Vagina (tissue), 2 donors: ENCODE measurements at regions not wholly inside any gene's neighbourhood (a gene's known extent, or its start where the extent isn't known, plus 50 kb on each side); places are given as distances from the start of the nearest gene placed in this dataset.

Experiments
- DNase-seq, 2 donors: peaks; one replicate each; pipeline ENCODE4 v3.0.0-alpha.2; 2017; ENCODE audit errors: extremely low spot score in 2 of 2
- H3K27ac ChIP-seq: fragments of 200-600 bp; sonication (generic); one replicate; pipeline ENCODE4 v1.5.1; 2019
- H3K27me3 ChIP-seq: fragments of 200-600 bp; sonication (generic); one replicate; pipeline ENCODE4 v1.5.1; 2019
- H3K36me3 ChIP-seq, 2 donors: fragments of 200-600 bp; sonication (generic); one replicate each; pipeline ENCODE4 v1.5.1; 2017 to 2019
- H3K4me1 ChIP-seq: fragments of 200-600 bp; sonication (generic); one replicate; pipeline ENCODE4 v1.5.1; 2019
- H3K4me3 ChIP-seq, 2 donors: fragments of 200-600 bp; sonication (generic); 1 replicate in 1 of 2; 2 replicates in 1 of 2; pipeline ENCODE4 v1.5.1; 2016 to 2019
- H3K9me3 ChIP-seq: fragments of 200-600 bp; sonication (generic); one replicate; pipeline ENCODE4 v1.5.1; 2019
- CTCF ChIP-seq, 3 experiments: fragments of 450-650 bp in 2 of 3; fragments of 200-600 bp in 1 of 3; sonication (generic) in 1 of 3; IDR thresholded peaks; one replicate each; pipeline ENCODE4 v1.5.1; 2017 to 2019; ENCODE audit warnings: antibody characterized with exemption in 3 of 3, mild to moderate bottlenecking in 2 of 3, moderate library complexity in 2 of 3
- POLR2A ChIP-seq, 2 donors: fragments of 450-650 bp; IDR thresholded peaks; one replicate each; pipeline ENCODE4 v1.6.1; 2017; ENCODE audit warnings: antibody characterized with exemption in 2 of 2, mild to moderate bottlenecking in 2 of 2, moderate library complexity in 2 of 2
- POLR2AphosphoS5 ChIP-seq, 2 donors: sonication (generic); formaldehyde crosslinking; IDR thresholded peaks; one replicate each; pipeline ENCODE4 v1.9.0; 2017; ENCODE audit warnings: antibody characterized with exemption in 2 of 2, mild to moderate bottlenecking in 2 of 2, low read depth in 1 of 2; ENCODE audit not compliant: insufficient read depth in 1 of 2
- intact Hi-C: fragments of 100-400 bp; cut with DNase I; formaldehyde crosslinking; loops from one replicate; pipeline ENCODE4 v1.15.1; 2023

- no peak for TF ChIP-seq POLR2A (IDR thresholded peaks at IDR 0.05)
- no peak for TF ChIP-seq POLR2AphosphoS5 (IDR thresholded peaks at IDR 0.05; ENCODE audit: insufficient read depth in 1 of 2, low read depth in 1 of 2)
- no peak for TF ChIP-seq CTCF (IDR thresholded peaks at IDR 0.05)
- Histone ChIP-seq H3K36me3 (no peaks in the 10 kb centered on the region), H3K27ac (no peak overlapping the region), H3K27me3 (no peaks in the 10 kb centered on the region), H3K4me3 (no peak overlapping the region), H3K4me1 (peaks cover 15% of the 10 kb centered on the region), H3K9me3 (peaks cover 6% of the 10 kb centered on the region)
- intact Hi-C loops, result loop anchor here (10.0 kb wide), 1 partner anchor 159 kb away; the partner anchor contains the start of gene IRX3
- DNase-seq, result no peak
Observed at GRCh38 chr16:54443352-54443751, 156.8 kb upstream of the IRX3 start.

- Histone ChIP-seq H3K27ac (no peak overlapping the region), H3K4me1 (peaks cover 12% of the 10 kb centered on the region), H3K9me3 (peaks cover 6% of the 10 kb centered on the region), H3K4me3 (no peak overlapping the region), H3K27me3 (no peaks in the 10 kb centered on the region), H3K36me3 (no peaks in the 10 kb centered on the region)
- TF ChIP-seq CTCF (IDR thresholded peaks at IDR 0.05) (no peak), POLR2A (IDR thresholded peaks at IDR 0.05) (no peak), POLR2AphosphoS5 (IDR thresholded peaks at IDR 0.05; ENCODE audit: insufficient read depth in 1 of 2, low read depth in 1 of 2) (no peak)
- no peak for DNase-seq
- intact Hi-C loops, result loop anchor here (10.0 kb wide), 1 partner anchor 158 kb away; the partner anchor contains the start of gene IRX3
Observed at GRCh38 chr16:54442864-54443263, 156.3 kb upstream of the IRX3 start.

GRCh38 chr16:54438469-54438868 lies 151.9 kb upstream of the IRX3 start:
- no peak for DNase-seq
- Histone ChIP-seq H3K27me3 (no peaks in the 10 kb centered on the region), H3K4me3 (no peak overlapping the region), H3K27ac (no peak overlapping the region), H3K4me1 (no peaks in the 10 kb centered on the region), H3K9me3 (no peaks in the 10 kb centered on the region), H3K36me3 (no peaks in the 10 kb centered on the region)
- intact Hi-C loops, result no loop called here
- no peak for TF ChIP-seq CTCF (IDR thresholded peaks at IDR 0.05)
- no peak for TF ChIP-seq POLR2AphosphoS5 (IDR thresholded peaks at IDR 0.05; ENCODE audit: insufficient read depth in 1 of 2, low read depth in 1 of 2)
- no peak for TF ChIP-seq POLR2A (IDR thresholded peaks at IDR 0.05)

- Histone ChIP-seq H3K36me3 (no peaks in the 10 kb centered on the region), H3K4me3 (no peak overlapping the region), H3K27me3 (no peaks in the 10 kb centered on the region), H3K9me3 (no peaks in the 10 kb centered on the region), H3K27ac (no peak overlapping the region), H3K4me1 (no peaks in the 10 kb centered on the region)
- DNase-seq, result no peak
- TF ChIP-seq POLR2AphosphoS5 (IDR thresholded peaks at IDR 0.05; ENCODE audit: insufficient read depth in 1 of 2, low read depth in 1 of 2), result no peak
- intact Hi-C loops, result no loop called here
Observed at GRCh38 chr16:54437921-54438320, 151.3 kb upstream of the IRX3 start.

- DNase-seq, result no peak
- TF ChIP-seq CTCF (IDR thresholded peaks at IDR 0.05) (no peak), POLR2A (IDR thresholded peaks at IDR 0.05) (no peak), POLR2AphosphoS5 (IDR thresholded peaks at IDR 0.05; ENCODE audit: insufficient read depth in 1 of 2, low read depth in 1 of 2) (no peak)
- Histone ChIP-seq H3K4me1 (peaks cover 5% of the 10 kb centered on the region), H3K9me3 (no peaks in the 10 kb centered on the region), H3K27ac (no peak overlapping the region), H3K4me3 (no peak overlapping the region), H3K27me3 (no peaks in the 10 kb centered on the region), H3K36me3 (no peaks in the 10 kb centered on the region)
- intact Hi-C loops, result no loop called here
Observed at GRCh38 chr16:54437401-54437800, 150.8 kb upstream of the IRX3 start.
